ENCODE measurements at regions not wholly inside any gene's neighbourhood (a gene's known extent, or its start where the extent isn't known, plus 50 kb on each side); places are given as distances from the start of the nearest gene placed in this dataset.
"Not testable (repeated sequence)": the region's sequence is repeated elsewhere in the genome, so short reads cannot be mapped to it uniquely, and the experiment has no call there.

DNA sequence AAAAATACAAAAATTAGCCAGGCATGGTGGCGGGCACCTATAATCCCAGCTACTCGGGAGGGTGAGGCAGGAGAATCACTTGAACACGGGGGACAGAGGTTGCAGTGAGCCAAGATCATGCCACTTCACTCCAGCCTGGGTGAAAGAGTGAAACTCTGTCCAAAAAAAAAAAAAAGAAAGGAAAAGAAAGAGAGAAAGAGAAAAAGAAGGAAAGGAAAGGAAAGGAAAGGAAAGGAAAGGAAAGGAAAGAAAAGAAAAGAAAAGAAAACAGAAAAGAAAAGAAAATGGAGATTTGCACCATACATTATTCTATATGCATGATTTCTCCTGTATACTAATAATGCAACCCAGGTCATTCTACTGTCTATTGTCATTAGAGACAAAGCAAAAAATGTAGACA, 421.5 kb downstream of the PCDH19 start:
- FAIRE-seq = not testable (repeated sequence)

GRCh38 chrX:99973572-99974226, 436.4 kb downstream of the PCDH19 start:
- FAIRE-seq = no peak

GRCh38 chrX:99939883-99940232, 470.2 kb downstream of the PCDH19 start:
- no peak for FAIRE-seq

GRCh38 chrX:99939206-99939882, 470.7 kb downstream of the PCDH19 start:
- not testable (repeated sequence) for FAIRE-seq

DNA sequence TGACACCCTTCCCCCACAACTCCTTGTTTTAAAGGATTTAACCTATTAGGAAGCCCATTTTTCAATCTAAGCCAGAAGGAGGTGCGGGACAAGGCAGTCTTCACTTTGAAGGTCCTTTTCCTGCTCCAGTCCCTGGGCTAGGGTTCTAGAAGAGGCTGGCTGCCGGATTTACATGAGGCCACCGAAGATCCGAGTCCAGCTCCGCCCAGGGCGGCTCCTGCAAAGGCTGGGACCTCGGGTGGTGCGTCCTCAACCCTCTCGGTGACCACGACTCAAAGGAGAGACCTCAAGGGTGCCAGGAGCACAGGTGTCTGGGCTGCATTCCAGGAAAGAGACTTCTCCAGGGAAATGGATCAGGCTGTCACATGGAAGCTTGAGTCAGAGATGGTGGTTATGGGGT, 471.6 kb downstream of the PCDH19 start:
- FAIRE-seq = no peak

- no peak for FAIRE-seq
Measured at GRCh38 chrX:99933865-99934264, 476.2 kb downstream of the PCDH19 start.

DNA sequence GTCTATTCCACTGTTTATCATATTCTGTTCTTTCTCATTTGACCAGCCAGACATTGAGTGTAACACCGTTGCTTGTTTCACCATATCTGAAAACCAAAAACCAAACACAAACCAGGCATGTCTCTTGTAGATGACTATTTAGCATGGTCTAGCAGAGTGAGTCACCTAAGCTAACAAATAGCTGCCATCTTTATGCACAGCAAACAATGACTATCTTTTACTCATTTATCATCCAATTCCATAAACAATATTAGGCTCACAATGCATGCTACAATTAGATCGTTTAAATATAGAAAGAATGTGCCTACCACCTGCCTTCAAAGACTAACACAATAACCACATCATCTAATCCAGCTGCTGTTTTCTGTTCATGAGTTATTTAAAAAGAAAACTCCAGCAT, 495.4 kb downstream of the PCDH19 start:
- no peak for FAIRE-seq

DNA sequence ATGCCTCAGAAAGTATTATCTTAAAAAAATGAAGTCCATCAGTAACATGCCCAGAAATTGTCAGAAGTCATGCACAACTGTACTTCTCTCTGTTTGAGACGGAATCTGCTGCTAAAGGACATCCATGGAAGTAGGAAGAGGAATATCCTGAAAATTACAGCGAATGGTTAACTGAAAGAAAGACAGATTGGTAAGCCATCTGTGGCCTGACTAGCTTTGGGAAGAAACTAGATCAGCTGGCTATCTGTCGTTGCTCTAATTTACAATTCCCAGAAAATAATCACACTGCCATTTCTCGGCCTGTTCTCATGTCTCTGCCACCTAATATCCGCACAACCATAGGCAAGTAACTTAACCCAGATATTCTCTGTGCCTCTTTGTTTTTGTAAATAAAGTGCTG, 496.5 kb downstream of the PCDH19 start:
- FAIRE-seq = no peak

- no peak for FAIRE-seq
Measured at GRCh38 chrX:99909946-99910345, 500.1 kb downstream of the PCDH19 start.

- FAIRE-seq = no peak
Measured at GRCh38 chrX:99901091-99901490, 509.0 kb downstream of the PCDH19 start.

- no peak for FAIRE-seq
Measured at GRCh38 chrX:99887918-99888317, 522.2 kb downstream of the PCDH19 start.

GRCh38 chrX:99857455-99857854, 552.6 kb downstream of the PCDH19 start:
- no peak for FAIRE-seq

DNA sequence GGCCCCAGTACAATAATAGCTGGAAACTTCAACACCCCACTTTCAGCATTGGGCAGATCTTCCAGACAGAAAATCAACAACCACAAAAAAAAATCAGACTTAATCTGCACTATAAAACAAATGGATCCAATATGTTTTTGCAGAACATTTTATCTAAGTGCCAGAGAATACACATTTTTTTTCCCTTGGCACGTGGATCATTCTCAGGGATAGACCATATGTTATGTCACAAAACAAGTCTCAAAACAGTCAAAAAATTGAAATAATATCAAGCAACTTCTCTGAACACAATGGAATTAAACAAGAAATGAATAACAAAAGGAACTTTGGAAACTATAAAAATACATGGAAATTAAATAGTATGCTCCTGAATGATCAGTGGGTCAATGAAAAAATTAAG, 576.3 kb downstream of the PCDH19 start:
- FAIRE-seq = no peak

- FAIRE-seq = no peak
Measured at GRCh38 chrX:99820197-99820596, 589.9 kb downstream of the PCDH19 start.

- no peak for FAIRE-seq
Measured at GRCh38 chrX:99800016-99800415, 610.1 kb downstream of the PCDH19 start.

DNA sequence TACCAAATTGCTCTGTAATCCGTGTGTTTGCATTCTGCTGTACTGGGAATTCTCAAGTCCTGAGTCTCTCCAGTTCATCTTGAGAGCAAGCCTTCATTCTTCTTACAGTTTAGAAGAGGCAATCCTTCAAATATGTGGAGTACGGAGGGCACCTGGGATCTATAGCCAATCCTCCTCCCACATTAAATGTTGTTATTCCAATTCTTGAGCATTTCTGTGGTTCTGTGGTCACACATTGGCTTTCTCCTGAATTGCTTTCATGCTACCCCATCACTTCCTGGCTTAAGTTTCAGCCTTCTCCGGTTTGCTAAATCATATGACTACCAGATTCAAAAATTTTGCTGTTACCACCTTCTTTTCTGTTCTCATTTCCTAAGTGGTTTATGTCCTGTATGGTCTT, 611.1 kb downstream of the PCDH19 start:
- no peak for FAIRE-seq

DNA sequence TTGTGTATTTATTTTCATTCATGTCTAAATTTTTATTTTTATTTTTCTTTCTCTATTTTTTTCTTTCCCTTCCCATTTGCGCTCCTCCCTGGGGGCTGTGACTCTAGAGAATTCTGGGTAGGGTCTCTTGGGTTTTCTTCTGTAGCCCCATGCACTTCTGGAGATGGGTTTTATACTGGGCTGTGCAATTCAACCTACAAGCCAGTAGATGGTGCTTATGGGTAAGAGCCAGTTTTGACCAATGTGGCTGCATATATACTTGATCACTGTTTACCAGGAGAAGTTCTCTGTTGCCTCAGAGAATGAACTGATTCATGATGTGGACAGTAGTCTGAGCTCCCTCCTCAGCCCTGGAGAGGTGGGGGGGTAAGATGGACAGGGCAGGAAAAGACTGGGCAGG, 614.6 kb downstream of the PCDH19 start:
- FAIRE-seq = no peak

DNA sequence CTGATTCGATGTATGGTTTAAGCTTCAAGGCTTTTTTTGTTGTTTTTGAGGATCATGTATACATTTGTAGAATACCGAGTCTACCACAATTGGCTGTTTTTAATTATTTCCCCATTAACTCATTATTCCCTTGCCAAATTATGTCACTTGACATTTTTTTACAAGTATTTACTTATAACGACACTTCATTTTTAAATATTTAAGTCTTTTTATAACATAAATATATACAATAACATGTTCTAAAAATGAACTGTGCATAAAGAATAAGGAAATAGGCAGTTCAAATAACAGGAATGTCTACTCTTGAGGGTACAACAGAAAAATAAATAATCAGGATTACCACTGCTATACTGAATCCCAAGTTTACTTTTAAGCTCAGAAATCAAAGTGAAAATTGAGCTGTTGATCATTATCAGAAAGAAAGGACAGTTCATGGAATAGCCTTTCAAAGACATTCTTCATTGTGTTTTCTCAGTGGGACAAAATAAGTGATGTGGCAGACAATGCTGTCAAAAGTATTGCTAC, 627.5 kb downstream of the PCDH19 start:
- FAIRE-seq = no peak

GRCh38 chrX:99777912-99778311, 632.2 kb downstream of the PCDH19 start:
- FAIRE-seq = no peak

- FAIRE-seq = no peak
Measured at GRCh38 chrX:99761731-99762130, 648.3 kb downstream of the PCDH19 start.

DNA sequence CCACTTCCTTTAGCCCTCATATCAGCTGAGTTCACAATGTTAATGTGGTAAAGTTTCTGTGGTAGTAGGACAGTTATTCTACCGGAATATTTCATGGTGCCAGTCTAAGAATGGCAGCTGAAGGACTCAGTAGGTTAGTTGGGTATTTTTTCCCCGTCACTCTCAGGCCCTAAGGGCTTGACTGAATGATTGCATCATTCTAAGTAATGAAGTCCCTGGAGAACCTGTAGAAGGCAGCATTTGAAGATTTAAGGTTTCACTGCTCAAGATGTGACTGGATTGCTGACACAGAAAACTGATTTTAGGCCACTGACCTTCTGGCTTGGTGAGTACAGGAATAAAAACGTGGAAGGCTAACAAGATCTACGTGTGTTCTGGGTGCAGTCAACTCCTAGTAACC, 657.3 kb downstream of the PCDH19 start:
- FAIRE-seq = no peak

DNA sequence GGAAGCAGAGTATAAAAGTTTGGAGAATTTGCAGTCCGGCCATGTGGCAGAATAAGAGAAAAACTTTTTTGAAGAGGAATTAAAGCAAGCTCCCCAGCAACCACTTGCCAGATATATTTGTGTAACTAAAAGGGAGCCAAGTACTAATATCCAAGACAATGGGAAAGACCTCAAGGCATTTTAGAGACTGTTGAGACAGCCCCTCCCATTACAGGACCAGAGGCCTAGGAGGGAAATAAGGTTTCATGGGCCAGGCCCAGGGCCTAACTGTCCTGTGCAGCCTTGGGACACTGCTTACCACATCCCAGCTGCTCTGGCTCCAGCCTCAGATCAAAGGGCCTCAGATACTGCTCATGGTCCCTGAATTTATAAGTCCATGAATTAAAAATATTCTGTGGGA, 659.4 kb downstream of the PCDH19 start:
- FAIRE-seq = no peak

DNA sequence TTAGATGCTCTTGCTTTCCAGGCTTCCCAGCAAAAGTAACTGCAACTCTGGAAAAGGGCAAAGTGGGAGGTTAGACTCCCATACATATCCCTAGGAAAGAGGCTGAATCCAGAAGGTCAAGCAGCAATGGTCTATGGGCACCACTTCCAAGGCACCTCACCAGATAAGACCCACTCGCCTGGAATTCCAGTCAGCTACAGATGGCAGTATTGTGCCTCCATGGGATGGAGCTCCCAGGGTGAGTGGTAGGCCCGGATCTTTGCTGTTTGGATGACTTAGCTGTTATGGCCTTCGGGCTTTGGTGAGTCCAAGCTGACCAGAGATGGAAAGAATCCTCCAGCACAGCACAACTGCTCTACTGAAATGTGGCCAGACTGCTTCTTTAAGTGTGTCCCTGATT, 688.0 kb downstream of the PCDH19 start:
- FAIRE-seq = no peak

- FAIRE-seq = no peak
Measured at GRCh38 chrX:99719140-99719539, 690.9 kb downstream of the PCDH19 start.

GRCh38 chrX:99717716-99718115, 692.4 kb downstream of the PCDH19 start:
- FAIRE-seq = no peak
